Pancreas (tissue), 10 donors: ENCODE measurements at regions not wholly inside any gene's neighbourhood (a gene's known extent, or its start where the extent isn't known, plus 50 kb on each side); places are given as distances from the start of the nearest gene placed in this dataset.
A peak's percentile ranks its signal among the peaks of the same experiment; 100 is the strongest.
"Not testable (repeated sequence)": the region's sequence is repeated elsewhere in the genome, so short reads cannot be mapped to it uniquely, and the experiment has no call there.

ENCODE experiments used
- ATAC-seq, 4 donors: fragments of 200-7000 bp; cut with Tn5 transposase; one replicate each; pipeline versions ENCODE4 v1.8.0 to v1.9.1; 2020; ENCODE audit warnings: mild to moderate bottlenecking in 4 of 4, moderate library complexity in 4 of 4
- DNase-seq, 6 donors: peaks; one replicate each; pipeline ENCODE4 v3.0.0-alpha.2; 2020
- FAIRE-seq: peaks from 2 replicates; lab custom pipeline; 2012; peaks lifted over from hg19 to GRCh38; lab: Jason Lieb, UNC
- H3K27ac ChIP-seq, 4 donors: fragments of 200-600 bp; sonication (generic); 1 replicate in 3 of 4; 2 replicates in 1 of 4; pipeline versions ENCODE4 v1.5.0 to v1.8.0; 2020
- H3K27me3 ChIP-seq, 4 donors: fragments of 200-600 bp; one replicate each; pipeline ENCODE4 v1.8.0; 2021
- H3K36me3 ChIP-seq, 3 donors: fragments of 200-600 bp; sonication (generic) in 1 of 3; one replicate each; pipeline versions ENCODE4 v1.5.0 to v1.8.0; 2020 to 2021
- H3K4me1 ChIP-seq, 3 donors: fragments of 200-600 bp; one replicate each; pipeline ENCODE4 v1.8.0; 2021
- H3K4me3 ChIP-seq, 4 donors: fragments of 200-600 bp; sonication (generic) in 2 of 4; one replicate each; pipeline versions ENCODE4 v1.5.0 to v1.8.0; 2020 to 2021
- H3K9me3 ChIP-seq, 4 donors: fragments of 200-600 bp; one replicate each; pipeline ENCODE4 v1.8.0; 2021
- CTCF ChIP-seq, 4 donors: fragments of 200-600 bp; sonication (generic) in 3 of 4; IDR thresholded peaks; one replicate each; pipeline versions ENCODE4 v1.5.0 to v1.8.0; 2021; ENCODE audit warnings: antibody characterized with exemption in 4 of 4
- WGBS, 2 donors: extraction: QIAGEN DNeasy Blood & Tissue Kit; methylation state at CpG; one replicate each; pipeline ENCODE4 v1.1.7; 2013; 5-methylcytosine and 5-hydroxymethylcytosine counted together
- intact Hi-C, 3 donors: fragments of 100-400 bp; cut with DNase I; formaldehyde crosslinking; loops; one replicate each; pipeline versions ENCODE4 v1.11.1 to v1.14.2; 2022
- donor health status: healthy with polysubstance abuse.
- donor health status: DM: no; HTN: no; CAD: no; lungs with moderate emphysema.
- donor health status: DM: no; HTN: no; CAD: no.
- donor health status: control.
- donor health status: control.
- donor health status: Bipolar disorder and iron deficiency.
- donor health status: DM: yes; HTN: yes; CAD: no.
- donor health status: DM: no; HTN: no; CAD: no.
- donor health status: DM: no; HTN: no; CAD: no.
- donor health status: DM: yes; HTN: yes; CAD: no.

GRCh38 chr18:54662986-54663385 is 71.9 kb downstream of the DYNAP start:
- H3K27me3 ChIP-seq: no peaks in the 10 kb centered on the region
- no peaks in the 10 kb centered on the region for H3K36me3 ChIP-seq
- ATAC-seq: no peak
- no peaks in the 10 kb centered on the region for H3K4me1 ChIP-seq
- TF ChIP-seq CTCF (IDR thresholded peaks at IDR 0.05): no peak
- intact Hi-C loops: no loop called here
- H3K27ac ChIP-seq: no peak overlapping the region
- no peak for FAIRE-seq
- no peak for DNase-seq
- H3K9me3 ChIP-seq: no peaks in the 10 kb centered on the region
- 88 to 100% methylated on average over 2 of the region's 2 CpGs for WGBS, 2 donors
- H3K4me3 ChIP-seq: no peak overlapping the region

GRCh38 chr18:54669701-54670100 is 78.7 kb downstream of the DYNAP start:
- DNase-seq, FAIRE-seq: not testable (repeated sequence)
- 79% methylated on average over 9 to 15 of the region's 15 CpGs for WGBS, 2 donors

GRCh38 chr18:54671291-54671881 is 80.3 kb downstream of the DYNAP start:
- peak; percentile 93 for FAIRE-seq
- TF ChIP-seq CTCF (IDR thresholded peaks at IDR 0.05): peak; percentile 24 to 55 (median 41)
- 98 to 99% methylated on average over 1 of the region's 1 CpG for WGBS, 2 donors
- H3K27me3 ChIP-seq: no peaks in the 10 kb centered on the region
- no peak overlapping the region for H3K27ac ChIP-seq
- peak in 3 of 4 donors; percentile 38 to 48 (median 47) for ATAC-seq
- H3K4me1 ChIP-seq: no peaks in the 10 kb centered on the region
- DNase-seq: no peak
- H3K9me3 ChIP-seq: no peaks in the 10 kb centered on the region
- intact Hi-C loops: loop anchor here in 2 of 3 donors (5.0 to 10.0 kb wide), 2 partner anchors 224 to 283 kb away; partner anchors contain the start of gene CCDC68 (in 1 of the 2)
- H3K4me3 ChIP-seq: no peak overlapping the region
- no peaks in the 10 kb centered on the region for H3K36me3 ChIP-seq

More at GRCh38 chr18:54669701-54670100, 78.7 kb downstream of the DYNAP start:
- not testable (repeated sequence) for ATAC-seq, H3K9me3 ChIP-seq, H3K4me1 ChIP-seq, H3K36me3 ChIP-seq, H3K27ac ChIP-seq, H3K4me3 ChIP-seq, H3K27me3 ChIP-seq
- intact Hi-C loops: loop anchor here in 2 of 3 donors (5.0 to 10.0 kb wide), 2 partner anchors 222 to 285 kb away; partner anchors contain the start of gene CCDC68 (in 1 of the 2)

- WGBS, 2 donors: 74 to 83% methylated on average over 6 of the region's 6 CpGs
- Histone ChIP-seq H3K9me3 (no peaks in the 10 kb centered on the region), H3K4me1 (no peaks in the 10 kb centered on the region), H3K27me3 (no peaks in the 10 kb centered on the region), H3K27ac (no peak overlapping the region), H3K4me3 (no peak overlapping the region), H3K36me3 (no peaks in the 10 kb centered on the region)
- intact Hi-C loops: loop anchor here in 2 of 3 donors (5.0 to 10.0 kb wide), 2 partner anchors 225 to 283 kb away; partner anchors contain the start of gene CCDC68 (in 1 of the 2)
- no peak for ATAC-seq
- no peak for FAIRE-seq
- TF ChIP-seq CTCF (IDR thresholded peaks at IDR 0.05): no peak
- DNase-seq: no peak
These were observed 81.1 kb downstream of the DYNAP start for GRCh38 chr18:54672109-54672508.

- DNase-seq (no peak), ATAC-seq (no peak), FAIRE-seq (no peak)
- no peaks in the 10 kb centered on the region for H3K9me3 ChIP-seq
- no peaks in the 10 kb centered on the region for H3K4me1 ChIP-seq
- H3K4me3 ChIP-seq: no peak overlapping the region
- H3K27ac ChIP-seq: no peak overlapping the region
- no peak for TF ChIP-seq CTCF (IDR thresholded peaks at IDR 0.05)
- H3K36me3 ChIP-seq: no peaks in the 10 kb centered on the region
- H3K27me3 ChIP-seq: no peaks in the 10 kb centered on the region
- WGBS, 2 donors: 47 to 53% methylated on average over 6 of the region's 6 CpGs
- intact Hi-C loops: loop anchor here in 2 of 3 donors (5.0 to 10.0 kb wide), 2 partner anchors 226 to 282 kb away; partner anchors contain the start of gene CCDC68 (in 1 of the 2)
These were observed 81.9 kb downstream of the DYNAP start for GRCh38 chr18:54672846-54673475.
